PFSK-1 (cell line): ENCODE measurements at regions not wholly inside any gene's neighbourhood (a gene's known extent, or its start where the extent isn't known, plus 50 kb on each side); places are given as distances from the start of the nearest gene placed in this dataset.

Experiments
- FOXP2 ChIP-seq: optimal IDR thresholded peaks from 2 replicates; pipeline ENCODE3; 2011; ENCODE audit warnings: borderline replicate concordance, control low read depth, inconsistent platforms; ENCODE audit not compliant: insufficient read depth; ENCODE audit errors: extremely low read length, extremely low read depth
- POLR2AphosphoS5 ChIP-seq: IDR thresholded peaks from 2 replicates; pipeline ENCODE4 v1.6.1; 2012; ENCODE audit warnings: low read depth, mild to moderate bottlenecking, control low read depth, low read length, moderate library complexity
- REST ChIP-seq, 2 experiments: IDR thresholded peaks; 2 replicates each; pipeline versions ENCODE4 v1.6.1 to v1.8.0; 2011 to 2012; ENCODE audit warnings: low read depth in 2 of 2, low read length in 2 of 2, control low read depth in 1 of 2, inconsistent platforms in 1 of 2, mild to moderate bottlenecking in 1 of 2, moderate library complexity in 1 of 2; ENCODE audit not compliant: insufficient read depth in 1 of 2
- SIN3A ChIP-seq: IDR thresholded peaks from 2 replicates; pipeline ENCODE4 v1.6.1; 2012; ENCODE audit warnings: mild to moderate bottlenecking, low read length, moderate library complexity, borderline replicate concordance; ENCODE audit not compliant: insufficient read depth
- TAF1 ChIP-seq: IDR thresholded peaks from 2 replicates; pipeline ENCODE4 v1.6.1; 2012; ENCODE audit warnings: low read length, control low read depth, borderline replicate concordance; ENCODE audit not compliant: insufficient read depth

- TF ChIP-seq TAF1: no peak
- no peak for TF ChIP-seq FOXP2
- no peak for TF ChIP-seq SIN3A
- no peak for TF ChIP-seq REST (IDR thresholded peaks at IDR 0.05; ENCODE audit: insufficient read depth in 1 of 2, low read depth in 2 of 2, low read length in 2 of 2)
- no peak for TF ChIP-seq POLR2AphosphoS5
Observed at GRCh38 chr1:79530476-79530875, 523.9 kb upstream of the ADGRL4 start.

GRCh38 chr1:79530055-79530454, 523.5 kb upstream of the ADGRL4 start:
- TF ChIP-seq FOXP2 (no peak), POLR2AphosphoS5 (no peak), SIN3A (no peak), TAF1 (no peak), REST (IDR thresholded peaks at IDR 0.05; ENCODE audit: insufficient read depth in 1 of 2, low read depth in 2 of 2, low read length in 2 of 2) (no peak)

GRCh38 chr1:79524126-79524525, 517.6 kb upstream of the ADGRL4 start:
- no peak for TF ChIP-seq FOXP2
- TF ChIP-seq SIN3A: no peak
- no peak for TF ChIP-seq TAF1
- no peak for TF ChIP-seq REST (IDR thresholded peaks at IDR 0.05; ENCODE audit: insufficient read depth in 1 of 2, low read depth in 2 of 2, low read length in 2 of 2)
- TF ChIP-seq POLR2AphosphoS5: no peak

GRCh38 chr1:79519084-79519760, 512.7 kb upstream of the ADGRL4 start:
- TF ChIP-seq TAF1: no peak
- TF ChIP-seq REST (IDR thresholded peaks at IDR 0.05; ENCODE audit: insufficient read depth in 1 of 2, low read depth in 2 of 2, low read length in 2 of 2): no peak
- TF ChIP-seq SIN3A: no peak
- no peak for TF ChIP-seq POLR2AphosphoS5
- TF ChIP-seq FOXP2: no peak

- TF ChIP-seq TAF1: no peak
Observed at GRCh38 chr1:79517470-79518224, 511.1 kb upstream of the ADGRL4 start.
